Suprapubic skin (tissue), 4 donors: ENCODE measurements at regions not wholly inside any gene's neighbourhood (a gene's known extent, or its start where the extent isn't known, plus 50 kb on each side); places are given as distances from the start of the nearest gene placed in this dataset.

Source experiments
- CTCF ChIP-seq, 2 donors: fragments of 200-600 bp in 1 of 2; fragments of 450-650 bp in 1 of 2; sonication (generic) in 1 of 2; IDR thresholded peaks; one replicate each; pipeline ENCODE4 v1.5.1; 2016 to 2019; ENCODE audit warnings: antibody characterized with exemption in 2 of 2, mild to moderate bottlenecking in 1 of 2, moderate library complexity in 1 of 2
- EP300 ChIP-seq: sonication (generic); formaldehyde crosslinking; IDR thresholded peaks from one replicate; pipeline ENCODE4 v1.6.1; 2017; ENCODE audit warnings: antibody characterized with exemption
- POLR2A ChIP-seq, 2 donors: fragments of 450-650 bp; IDR thresholded peaks; one replicate each; pipeline ENCODE4 v1.6.1; 2017; ENCODE audit warnings: antibody characterized with exemption in 2 of 2, mild to moderate bottlenecking in 2 of 2, moderate library complexity in 2 of 2
- POLR2AphosphoS5 ChIP-seq, 3 donors: sonication (generic); formaldehyde crosslinking; IDR thresholded peaks; one replicate each; pipeline ENCODE4 v1.6.1; 2017; ENCODE audit warnings: antibody characterized with exemption in 3 of 3

GRCh38 chr19:28021259-28022185, 1191.4 kb downstream of the UQCRFS1 start:
- TF ChIP-seq EP300 = no peak
- TF ChIP-seq CTCF (IDR thresholded peaks at IDR 0.05) = no peak
- TF ChIP-seq POLR2AphosphoS5 (IDR thresholded peaks at IDR 0.05) = no peak
- no peak for TF ChIP-seq POLR2A (IDR thresholded peaks at IDR 0.05)
